CD4-positive, alpha-beta T cell treated with Interleukin-17A for 1 hour (primary cell): ENCODE measurements at regions not wholly inside any gene's neighbourhood (a gene's known extent, or its start where the extent isn't known, plus 50 kb on each side); places are given as distances from the start of the nearest gene placed in this dataset.

ENCODE experiments used
- DNase-seq: peaks from one replicate; pipeline ENCODE4 v3.0.0-alpha.2; 2020

DNA sequence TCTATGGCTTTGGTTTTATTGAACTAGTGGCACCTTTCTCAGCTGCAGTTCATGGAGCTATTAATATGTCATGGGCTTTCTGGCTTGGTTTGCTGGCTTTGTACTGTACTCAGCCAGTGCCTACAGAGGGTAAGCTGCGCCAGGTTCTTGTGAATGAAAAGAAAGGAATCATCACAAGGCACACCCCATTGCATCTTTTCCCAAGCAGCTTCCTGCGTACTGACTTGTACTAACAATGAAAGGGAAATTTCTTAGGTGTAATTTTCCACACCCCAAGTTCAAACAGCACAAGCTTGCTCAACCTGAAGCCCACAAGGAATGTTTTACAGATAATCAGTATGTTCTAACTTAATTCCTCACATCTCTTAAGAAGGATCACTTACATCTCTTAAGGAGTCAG, 78.0 kb upstream of the TNFSF18 start:
- DNase-seq = no peak

DNA sequence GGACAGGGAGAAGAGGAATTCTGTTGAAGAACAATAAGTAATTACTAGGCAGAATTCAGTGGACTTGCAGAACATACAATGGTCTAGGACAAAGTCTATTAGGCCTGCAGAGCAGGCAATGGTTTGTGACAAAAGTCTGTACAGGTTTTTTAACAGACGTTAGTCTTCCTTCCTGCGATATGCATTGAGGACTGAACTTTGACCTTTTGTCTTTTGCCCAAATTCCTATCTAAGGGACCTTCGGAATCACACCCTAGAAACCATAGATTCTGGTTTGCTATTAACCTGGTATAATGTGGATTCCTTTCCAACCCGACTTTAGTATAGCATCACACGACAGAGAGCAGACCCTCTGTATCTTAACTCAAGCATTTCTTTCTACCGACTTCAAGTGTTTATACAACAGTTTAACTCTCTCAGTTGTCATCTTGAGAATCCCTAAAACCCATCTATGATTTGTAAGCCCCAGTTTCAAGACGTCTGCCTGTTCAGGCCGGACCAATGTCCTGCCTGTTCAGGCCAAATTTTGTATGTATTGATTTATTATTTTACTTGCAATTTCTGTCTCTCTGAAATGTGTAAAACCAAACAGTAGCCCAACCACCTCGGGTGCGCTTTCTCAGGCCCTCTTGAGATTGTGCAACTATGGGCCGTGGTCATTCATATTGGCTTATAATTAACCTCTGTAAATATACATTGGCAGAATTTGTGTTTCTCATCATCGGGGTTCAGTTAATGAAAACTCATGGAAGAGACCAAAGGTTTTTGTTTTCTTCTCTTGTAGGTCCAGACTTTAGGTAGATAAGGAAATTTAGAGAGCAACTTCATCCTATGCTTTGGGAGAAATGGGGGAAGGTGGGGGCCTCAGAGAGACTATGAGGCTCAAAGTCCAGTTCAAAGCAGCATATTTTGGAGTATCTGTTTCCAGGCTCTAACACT, 76.9 kb upstream of the TNFSF18 start:
- DNase-seq = no peak

DNA sequence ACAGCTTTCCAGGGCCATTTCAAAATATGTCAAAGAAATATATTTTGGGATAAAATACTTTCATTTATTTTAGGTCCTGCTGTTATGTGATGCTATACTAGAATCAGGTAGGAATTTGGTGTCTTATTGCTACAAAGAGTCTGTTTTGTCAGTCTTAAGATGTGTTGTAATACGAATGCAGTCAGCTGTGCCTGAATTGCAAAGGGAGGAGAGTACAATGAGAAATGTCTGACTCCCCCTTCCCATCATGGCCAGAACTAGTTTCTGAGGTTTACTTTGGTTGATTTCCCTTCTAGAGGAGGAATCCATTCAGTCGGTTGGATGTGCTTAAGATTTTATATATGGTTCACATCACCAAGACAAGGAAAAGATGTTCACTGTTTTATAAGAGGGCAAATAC, 75.7 kb upstream of the TNFSF18 start:
- no peak for DNase-seq

DNA sequence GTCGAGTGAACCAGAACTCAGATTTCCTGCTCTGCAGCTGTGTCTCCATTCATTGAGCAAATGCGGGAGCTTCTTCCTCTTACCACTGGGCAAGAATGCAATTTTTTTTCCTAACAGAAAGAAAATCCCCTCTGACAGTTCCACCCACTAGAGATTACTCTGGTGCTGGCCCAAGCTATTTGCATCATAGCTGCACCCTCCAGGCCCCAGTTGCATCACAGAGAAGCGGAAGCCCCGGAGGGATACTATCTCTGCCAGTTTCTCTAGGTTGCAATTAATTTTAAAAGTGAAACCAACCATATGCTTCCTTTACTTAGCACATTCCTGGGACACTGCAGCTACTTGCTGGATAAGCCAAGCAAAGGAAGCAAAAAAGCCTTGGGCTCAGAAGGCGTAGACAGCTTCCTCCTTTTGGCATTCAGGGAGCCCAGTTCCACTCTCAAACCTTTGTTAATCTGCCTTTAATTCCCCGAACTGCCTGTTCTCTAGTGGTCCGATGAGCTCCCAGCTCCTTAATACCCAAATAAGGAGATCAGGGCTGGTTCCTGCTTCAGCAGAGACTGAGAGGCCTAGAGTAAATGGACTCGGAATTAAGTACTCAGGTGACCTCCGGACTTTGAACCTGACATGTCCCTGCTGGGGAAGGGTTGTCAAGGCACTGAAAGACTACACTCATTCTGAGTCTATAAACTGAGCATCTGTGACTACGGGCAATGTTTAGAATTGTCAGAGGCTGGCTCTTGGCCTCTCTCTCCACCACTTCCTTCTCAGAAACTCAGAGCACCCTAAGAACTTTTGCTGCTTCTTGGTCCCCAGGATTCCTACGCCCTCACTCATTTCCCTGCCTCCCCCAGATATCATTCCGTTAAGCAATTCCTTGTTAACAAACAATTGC, 72.5 kb upstream of the TNFSF18 start:
- peak; percentile 23 for DNase-seq

DNA sequence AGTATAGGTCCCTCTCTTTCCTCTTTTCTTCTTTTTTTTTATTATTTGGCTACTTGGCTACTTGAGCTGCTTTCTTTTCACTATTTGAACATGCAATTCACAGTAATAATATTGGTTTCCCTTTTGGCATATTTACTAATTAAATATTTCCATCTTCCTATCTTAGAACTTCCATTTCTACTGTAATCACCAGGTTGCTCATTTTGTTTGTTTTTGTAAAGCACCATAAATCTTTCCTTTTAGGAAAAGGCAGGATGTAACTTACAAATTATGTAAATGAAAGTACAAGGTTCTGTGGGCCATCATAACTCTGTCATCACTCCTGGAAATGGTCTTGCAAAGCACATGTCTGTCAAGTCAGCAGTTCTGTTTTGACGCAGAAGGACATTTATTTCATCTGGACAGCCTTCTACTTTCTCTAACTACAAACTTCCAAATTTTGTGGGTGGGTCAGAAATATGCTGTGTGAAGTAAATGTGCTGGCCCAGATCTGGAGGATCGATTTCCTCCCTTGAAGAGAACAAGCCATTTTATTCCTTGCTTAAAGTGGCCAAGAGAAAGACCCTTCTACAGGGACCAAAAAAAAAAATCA, 71.7 kb upstream of the TNFSF18 start:
- no peak for DNase-seq

DNA sequence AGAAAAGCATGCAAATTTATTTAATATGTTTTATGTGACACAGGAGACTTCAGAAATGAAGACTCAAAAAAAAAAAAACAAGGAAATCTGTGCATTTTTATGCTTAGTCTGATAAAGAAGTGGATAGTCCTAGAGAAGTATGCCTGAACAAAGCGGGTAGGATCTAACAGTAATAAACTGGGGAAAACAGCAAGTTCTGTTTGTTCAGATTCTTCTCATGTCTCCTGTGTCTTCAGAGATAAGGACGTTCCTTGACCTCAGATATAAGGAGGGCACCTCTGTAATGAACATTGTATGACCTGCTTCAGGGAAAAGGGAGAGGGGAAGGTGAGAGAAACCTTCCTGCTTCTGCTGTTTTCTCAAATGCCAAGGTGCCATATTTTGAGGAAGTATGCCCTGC, 67.7 kb upstream of the TNFSF18 start:
- DNase-seq = no peak

DNA sequence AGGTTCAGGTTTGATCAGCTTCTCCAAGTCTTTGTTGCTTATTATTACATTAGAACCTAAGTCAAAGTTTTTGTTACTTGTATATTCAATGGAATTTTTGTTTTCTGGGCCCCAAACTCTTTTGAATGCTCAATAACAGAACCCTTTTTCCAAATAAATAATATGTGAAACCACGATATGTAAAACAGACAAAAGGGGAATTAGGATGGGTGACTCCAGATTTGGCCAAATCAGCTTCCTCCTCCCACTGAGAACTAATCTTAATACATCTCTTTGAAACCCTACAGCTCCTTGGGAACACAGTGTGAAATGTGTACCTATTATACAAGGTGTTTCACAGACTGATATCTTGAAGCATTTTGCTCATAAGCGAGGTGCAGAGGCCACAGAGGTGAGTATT, 67.0 kb upstream of the TNFSF18 start:
- DNase-seq = no peak

DNA sequence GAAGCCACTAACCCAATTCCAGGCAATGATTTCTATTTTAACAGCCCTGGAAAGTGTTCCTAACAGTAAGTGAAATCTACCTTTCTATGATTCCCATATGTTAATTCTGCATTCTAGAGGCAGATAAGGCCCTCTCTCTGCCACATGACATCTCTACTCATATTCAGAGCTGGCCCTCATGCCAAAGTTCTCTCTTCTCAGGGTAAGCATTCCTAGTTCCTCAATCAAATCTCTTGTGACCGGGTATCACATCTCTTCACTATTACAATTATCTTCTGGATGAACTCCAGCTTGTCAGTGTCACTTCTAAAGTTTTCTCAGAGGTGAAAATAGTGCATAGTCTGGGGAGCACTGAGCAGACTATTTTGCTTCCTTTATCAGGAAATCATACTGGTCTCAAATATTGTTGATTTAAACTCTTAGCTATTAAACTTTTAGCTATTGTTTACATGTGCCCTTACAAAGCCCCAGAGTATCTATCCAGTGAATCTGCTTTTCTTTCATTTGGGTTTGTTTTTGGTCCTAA, 66.4 kb upstream of the TNFSF18 start:
- no peak for DNase-seq

DNA sequence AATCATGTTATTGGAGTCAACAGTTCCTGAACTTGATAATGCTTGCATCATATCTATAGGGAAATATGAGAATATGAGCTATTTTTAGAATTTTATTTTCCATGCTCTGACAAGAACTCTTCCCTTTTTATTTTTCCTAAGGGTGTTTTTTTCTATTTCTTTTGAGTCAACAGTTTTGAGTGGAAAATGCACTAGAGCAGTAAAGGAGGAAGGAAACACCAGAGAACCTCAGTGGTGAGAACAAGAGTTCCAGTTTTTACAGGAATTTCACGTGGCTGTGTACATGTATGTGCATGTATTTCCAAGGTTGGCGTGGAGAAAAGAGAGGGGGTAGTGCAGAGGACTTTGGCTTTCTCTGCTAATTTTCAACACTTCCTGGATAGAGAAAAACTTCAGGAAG, 63.6 kb upstream of the TNFSF18 start:
- DNase-seq = no peak

DNA sequence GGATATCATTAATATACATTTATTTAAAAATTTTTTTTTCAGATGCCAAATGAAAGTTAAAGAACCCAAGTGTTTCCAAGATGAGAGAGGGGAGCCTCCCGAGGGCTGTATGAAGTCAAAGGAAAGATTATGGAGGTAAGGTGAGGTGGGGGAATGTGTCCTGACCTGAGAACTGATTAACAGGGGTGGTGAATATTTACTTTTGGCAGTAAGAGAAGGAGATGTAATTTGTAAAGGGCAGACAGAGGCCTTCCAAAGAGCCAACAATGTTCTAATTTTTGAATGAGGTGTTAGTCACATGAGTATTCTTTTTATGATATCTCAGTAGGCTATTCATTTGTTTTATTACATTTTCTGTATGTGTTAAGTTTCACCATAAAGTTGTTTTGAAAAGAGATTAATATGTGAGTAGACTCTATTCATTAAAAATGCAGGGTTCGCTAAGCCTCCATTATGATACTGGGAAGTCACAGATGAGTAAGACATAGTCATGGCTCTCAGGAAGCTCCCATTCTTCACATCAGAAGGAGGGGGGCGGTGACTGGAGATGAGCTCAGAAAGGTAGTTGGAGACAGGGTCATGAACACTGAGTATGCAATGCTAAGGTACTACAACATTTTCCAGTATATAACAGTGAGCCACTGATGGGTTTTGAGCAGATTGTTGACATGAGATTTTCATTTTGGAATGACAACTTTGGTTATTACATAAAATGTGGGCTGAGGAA, 62.4 kb upstream of the TNFSF18 start:
- DNase-seq = no peak

DNA sequence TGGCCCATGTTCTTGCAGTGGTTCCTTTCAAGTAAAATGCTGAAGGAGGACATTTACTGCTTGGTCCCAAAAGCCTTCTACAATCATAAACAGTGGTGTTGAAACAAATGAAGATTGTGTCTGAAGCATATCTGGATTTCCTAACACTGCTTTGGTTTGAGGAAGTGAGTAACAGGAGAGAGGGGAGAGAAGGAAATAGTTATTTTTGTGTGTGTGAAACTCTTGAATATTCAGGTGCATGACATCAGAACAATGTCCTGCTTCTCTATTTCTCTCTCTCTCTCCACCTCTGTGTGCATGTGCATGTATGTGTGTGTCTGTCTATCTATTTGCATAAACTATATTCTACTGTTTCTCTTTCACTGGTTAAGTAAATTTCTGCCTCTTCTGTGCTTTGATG, 61.4 kb upstream of the TNFSF18 start:
- peak; percentile 6 for DNase-seq

DNA sequence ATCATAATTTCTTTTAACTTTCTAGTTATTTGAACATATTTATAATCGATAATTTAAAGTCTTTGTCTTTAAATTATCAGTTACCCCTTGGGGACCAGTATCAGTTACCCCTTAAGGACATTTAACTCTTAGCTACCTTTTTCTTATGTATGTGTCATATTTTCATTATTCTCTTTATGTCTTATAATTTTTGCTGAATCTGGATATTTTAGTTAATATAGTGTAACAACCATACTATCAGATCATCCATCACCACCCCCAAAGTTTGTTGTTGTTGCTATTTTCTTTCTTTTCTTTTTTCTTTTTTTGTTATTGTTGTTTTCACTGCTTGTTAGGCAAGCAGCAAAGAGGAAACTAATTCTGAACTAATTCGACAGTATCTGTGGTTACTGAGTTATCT, 57.0 kb upstream of the TNFSF18 start:
- no peak for DNase-seq

DNA sequence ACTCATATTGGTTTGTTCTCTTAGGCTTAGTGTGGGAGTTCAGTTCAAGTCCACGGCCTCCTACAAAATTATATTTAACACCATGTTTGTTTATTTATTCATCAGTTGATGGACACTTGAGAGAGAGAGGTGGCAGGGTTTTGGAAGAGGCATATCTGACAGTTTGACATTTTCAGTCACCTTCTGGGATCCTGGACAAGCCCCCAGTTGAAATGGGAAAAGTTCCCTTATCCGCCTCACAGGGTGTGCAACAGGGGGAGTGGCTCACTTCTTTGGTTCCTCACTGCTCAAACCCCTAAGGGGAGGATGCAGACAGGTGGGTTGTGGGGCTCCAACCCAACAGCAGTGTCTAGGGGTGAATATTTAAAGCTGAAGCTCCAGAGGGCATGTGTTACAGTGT, 52.3 kb upstream of the TNFSF18 start:
- no peak for DNase-seq

DNA sequence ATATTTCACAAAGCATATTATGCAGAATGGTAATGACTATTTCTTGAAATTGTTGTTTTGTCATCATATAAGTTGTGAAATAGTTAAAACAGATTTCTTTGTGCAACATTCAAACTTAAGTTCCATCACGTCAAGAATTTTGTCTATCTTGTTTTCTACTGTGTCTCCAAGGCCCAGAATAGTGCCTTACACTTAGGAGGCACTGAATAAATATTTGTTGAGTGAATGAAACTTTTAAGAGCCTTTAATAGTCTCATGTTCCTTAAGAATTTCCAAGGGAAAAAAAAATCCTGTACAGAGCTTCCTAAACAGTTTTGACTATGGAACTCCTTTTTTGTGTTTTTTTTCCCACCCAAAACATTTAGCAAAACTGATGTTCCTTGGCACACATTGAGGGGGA, 50.8 kb upstream of the TNFSF18 start:
- no peak for DNase-seq

DNA sequence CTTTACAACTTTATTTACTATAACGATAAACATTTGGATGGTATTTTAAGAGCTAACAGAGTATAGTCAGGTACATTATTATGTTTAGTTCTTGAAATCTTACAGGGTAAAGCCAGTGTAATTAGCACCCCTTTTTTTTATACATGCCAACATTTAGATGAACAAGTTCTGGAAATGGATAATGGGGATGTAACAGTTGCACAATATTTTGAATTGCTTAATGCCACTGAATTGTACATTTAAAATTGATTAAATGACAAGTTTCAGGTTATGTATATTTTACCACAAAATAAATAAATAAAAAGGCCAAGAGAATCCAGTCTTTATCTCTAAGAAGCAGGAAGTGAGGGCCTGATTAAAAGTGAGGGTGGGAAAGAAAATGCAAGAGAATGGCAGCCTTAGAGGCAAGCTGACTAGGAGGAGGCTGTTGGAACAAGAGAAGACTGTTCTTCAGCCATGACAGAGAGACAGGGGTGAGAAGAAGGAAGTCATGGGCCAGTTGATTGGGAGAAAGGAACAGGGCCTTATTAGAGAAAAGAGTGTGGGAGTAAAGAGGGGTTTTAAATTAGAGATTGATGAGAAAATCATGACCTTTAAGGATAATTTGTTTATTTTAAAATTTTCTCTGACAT, 49.9 kb upstream of the TNFSF18 start:
- DNase-seq = no peak
